Prostate gland (tissue), 2 donors: ENCODE measurements at regions not wholly inside any gene's neighbourhood (a gene's known extent, or its start where the extent isn't known, plus 50 kb on each side); places are given as distances from the start of the nearest gene placed in this dataset.

Experiments
- DNase-seq: peaks from one replicate; pipeline ENCODE4 v3.0.0-alpha.2; 2019; ENCODE audit warnings: low spot score
- H3K27ac ChIP-seq, 2 donors: fragments of 200-600 bp; sonication (generic); 2 replicates each; pipeline ENCODE4 v1.5.1; 2017 to 2019
- H3K27me3 ChIP-seq: fragments of 200-600 bp; sonication (generic); replicated peaks from 2 replicates; pipeline ENCODE4 v1.5.1; 2019; ENCODE audit not compliant: insufficient read depth
- H3K36me3 ChIP-seq, 2 donors: fragments of 200-600 bp; sonication (generic); 1 replicate in 1 of 2; 2 replicates in 1 of 2; pipeline versions ENCODE4 v1.5.1 to v1.8.1; 2017 to 2019
- H3K4me1 ChIP-seq: fragments of 200-600 bp; sonication (generic); replicated peaks from 2 replicates; pipeline ENCODE4 v1.5.1; 2019
- H3K4me3 ChIP-seq, 2 donors: fragments of 200-600 bp; sonication (generic); 2 replicates each; pipeline ENCODE4 v1.5.1; 2017 to 2019
- H3K9me3 ChIP-seq: fragments of 200-600 bp; sonication (generic); 2 replicates; pipeline ENCODE4 v1.5.1; 2017
- CTCF ChIP-seq, 4 experiments: fragments of 200-600 bp in 2 of 4; fragments of 450-650 bp in 2 of 4; sonication (generic) in 2 of 4; IDR thresholded peaks; 1 replicate in 3 of 4; 2 replicates in 1 of 4; pipeline ENCODE4 v1.5.1; 2016 to 2019; ENCODE audit warnings: antibody characterized with exemption in 4 of 4, mild to moderate bottlenecking in 2 of 4, moderate library complexity in 2 of 4
- POLR2A ChIP-seq: fragments of 450-650 bp; IDR thresholded peaks from one replicate; pipeline ENCODE4 v1.6.1; 2016; ENCODE audit warnings: antibody characterized with exemption, mild to moderate bottlenecking
- POLR2AphosphoS5 ChIP-seq: sonication (generic); formaldehyde crosslinking; IDR thresholded peaks from one replicate; pipeline ENCODE4 v1.6.1; 2017; ENCODE audit warnings: antibody characterized with exemption
- WGBS: methylation state at CpG from one replicate; pipeline ENCODE4 v1.1.5; 2018; 5-methylcytosine and 5-hydroxymethylcytosine counted together
- intact Hi-C: fragments of 100-400 bp; cut with DNase I; formaldehyde crosslinking; loops from one replicate; pipeline ENCODE4 v1.14.2; 2022

- no peak for TF ChIP-seq POLR2AphosphoS5
- TF ChIP-seq POLR2A, result no peak
- TF ChIP-seq CTCF (IDR thresholded peaks at IDR 0.05), result no peak
- H3K9me3 ChIP-seq, result no peaks in the 10 kb centered on the region
- no peaks in the 10 kb centered on the region for H3K27me3 ChIP-seq
- no peak for DNase-seq
- H3K27ac ChIP-seq, result no peak overlapping the region
- no peaks in the 10 kb centered on the region for H3K4me1 ChIP-seq
- H3K4me3 ChIP-seq, result no peak overlapping the region
- 61% methylated on average over 3 of the region's 3 CpGs for WGBS
- intact Hi-C loops, result no loop called here
- H3K36me3 ChIP-seq, result no peaks in the 10 kb centered on the region
Measured at GRCh38 chr2:53583583-53583982, 184.0 kb upstream of the CHAC2 start.

- 31% methylated on average over 2 of the region's 2 CpGs for WGBS
- no peak overlapping the region for H3K27ac ChIP-seq
- no peak overlapping the region for H3K4me3 ChIP-seq
- H3K36me3 ChIP-seq, result no peaks in the 10 kb centered on the region
- H3K27me3 ChIP-seq, result no peaks in the 10 kb centered on the region
- TF ChIP-seq POLR2AphosphoS5 (no peak), CTCF (IDR thresholded peaks at IDR 0.05) (no peak), POLR2A (no peak)
- H3K9me3 ChIP-seq, result no peaks in the 10 kb centered on the region
- no peaks in the 10 kb centered on the region for H3K4me1 ChIP-seq
- DNase-seq, result no peak
- intact Hi-C loops, result no loop called here
Measured at GRCh38 chr2:53582556-53582955, 185.0 kb upstream of the CHAC2 start.

DNA sequence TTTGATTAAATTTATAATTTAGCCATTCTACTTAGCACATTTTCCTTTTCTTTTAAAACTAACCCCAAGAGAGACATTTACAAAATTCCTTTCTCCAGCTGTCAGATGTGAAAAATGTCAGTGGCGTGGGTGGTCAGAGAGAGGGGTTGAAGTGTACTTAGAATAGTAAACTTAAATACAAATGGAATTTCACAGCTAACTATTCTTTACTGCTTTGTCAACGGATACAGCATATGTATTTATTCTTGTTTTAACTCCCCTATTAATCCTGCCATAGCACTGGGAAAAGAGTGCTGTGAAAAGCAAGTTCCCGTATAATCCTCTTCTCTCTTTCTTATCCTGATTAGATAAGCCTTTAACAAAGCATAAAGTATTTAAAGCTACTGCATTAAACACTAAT lies 191.4 kb upstream of the CHAC2 start:
- DNase-seq, result no peak
- Histone ChIP-seq H3K27ac (no peak overlapping the region), H3K4me3 (no peak overlapping the region), H3K4me1 (no peaks in the 10 kb centered on the region), H3K36me3 (no peaks in the 10 kb centered on the region), H3K27me3 (no peaks in the 10 kb centered on the region), H3K9me3 (no peaks in the 10 kb centered on the region)
- WGBS, result 53% methylated on average over 3 of the region's 3 CpGs
- TF ChIP-seq POLR2AphosphoS5 (no peak), CTCF (IDR thresholded peaks at IDR 0.05) (no peak), POLR2A (no peak)
- intact Hi-C loops, result no loop called here

GRCh38 chr2:53575721-53576124 lies 191.9 kb upstream of the CHAC2 start:
- no peak for DNase-seq
- TF ChIP-seq POLR2AphosphoS5, result no peak
- no peak for TF ChIP-seq CTCF (IDR thresholded peaks at IDR 0.05)
- TF ChIP-seq POLR2A, result no peak
- intact Hi-C loops, result no loop called here

DNA sequence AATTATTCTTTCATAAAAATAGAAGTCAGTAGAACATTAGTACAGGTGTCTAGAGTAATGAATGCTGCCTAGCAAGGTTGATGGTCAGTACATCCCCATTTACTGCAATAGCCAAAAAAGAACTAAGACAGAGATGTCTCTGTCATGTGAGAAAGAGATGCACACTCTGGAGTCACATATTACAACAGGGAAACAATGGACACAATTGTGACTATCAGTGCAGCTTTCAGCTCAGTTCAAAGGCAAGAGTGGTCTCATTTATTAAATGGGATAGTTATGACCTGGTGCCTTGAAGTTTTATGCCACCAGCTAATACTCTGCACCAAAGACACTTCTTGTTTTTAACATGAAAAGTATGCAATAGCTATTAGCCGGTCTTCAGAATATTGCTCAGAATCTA lies 194.9 kb upstream of the CHAC2 start:
- no peak overlapping the region for H3K27ac ChIP-seq
- no peaks in the 10 kb centered on the region for H3K36me3 ChIP-seq
- H3K4me1 ChIP-seq, result no peaks in the 10 kb centered on the region
- WGBS, result 100% methylated on average over 1 of the region's 1 CpG
- DNase-seq, result no peak
- intact Hi-C loops, result no loop called here
- TF ChIP-seq CTCF (IDR thresholded peaks at IDR 0.05), result no peak
- TF ChIP-seq POLR2AphosphoS5, result no peak
- TF ChIP-seq POLR2A, result no peak
- H3K9me3 ChIP-seq, result no peaks in the 10 kb centered on the region
- no peaks in the 10 kb centered on the region for H3K27me3 ChIP-seq
- no peak overlapping the region for H3K4me3 ChIP-seq

More at GRCh38 chr2:53575721-53576124, 191.9 kb upstream of the CHAC2 start:
- Histone ChIP-seq H3K4me1 (no peaks in the 10 kb centered on the region), H3K9me3 (no peaks in the 10 kb centered on the region), H3K4me3 (no peak overlapping the region), H3K27ac (no peak overlapping the region), H3K27me3 (no peaks in the 10 kb centered on the region), H3K36me3 (no peaks in the 10 kb centered on the region)
- 69% methylated on average over 6 of the region's 6 CpGs for WGBS
